Endothelial cell of umbilical vein (primary cell): ENCODE measurements at regions not wholly inside any gene's neighbourhood (a gene's known extent, or its start where the extent isn't known, plus 50 kb on each side); places are given as distances from the start of the nearest gene placed in this dataset.

Source experiments
- BruUV-seq: library from RNA; stranded (reverse); fragments of 400-500 nt; replicated peaks from 2 replicates; lab custom pipeline; 2021; lab: Mats Ljungman, UMichigan
- CTCF ChIA-PET: fragments of 300-600, 350-600 bp; sonication (Branson Sonifier 250); formaldehyde crosslinking; loops from one replicate; lab custom pipeline; 2021; ENCODE audit warnings: antibody characterized with exemption, inconsistent platforms; lab: Charles Lee
- POLR2A ChIA-PET: fragments of 300-600, 350-600 bp; sonication (Branson Sonifier 250); formaldehyde crosslinking; loops from one replicate; lab custom pipeline; 2021; ENCODE audit warnings: antibody characterized with exemption, inconsistent platforms; lab: Charles Lee
- DNase-seq: peaks from one replicate; pipeline ENCODE4 v3.0.0-alpha.2; 2011; ENCODE audit warnings: low read depth, low spot score
- FAIRE-seq: peaks from 2 replicates; lab custom pipeline; 2011; peaks lifted over from hg19 to GRCh38; lab: Jason Lieb, UNC
- H2AFZ ChIP-seq: 2 replicates; pipeline ENCODE4 v1.6.0; 2012; ENCODE audit warnings: low read depth, low read length, control low read depth, inconsistent platforms
- H3K27ac ChIP-seq: 2 replicates; pipeline ENCODE4 v1.5.1; 2011; ENCODE audit warnings: low read depth, mild to moderate bottlenecking, control low read depth, low read length, moderate library complexity; ENCODE audit not compliant: insufficient read depth
- H3K27me3 ChIP-seq, 2 experiments: 2 replicates each; pipeline versions ENCODE4 v1.6.0 to v1.6.1; 2011; ENCODE audit warnings: low read length in 2 of 2, mixed read lengths in 1 of 2; ENCODE audit not compliant: control insufficient read depth in 2 of 2, insufficient read depth in 2 of 2
- H3K36me3 ChIP-seq, 2 experiments: 2 replicates in 1 of 2; 3 replicates in 1 of 2; pipeline ENCODE4 v1.5.1; 2011; ENCODE audit warnings: low read length in 2 of 2, mild to moderate bottlenecking in 1 of 2, moderate library complexity in 1 of 2; ENCODE audit not compliant: control insufficient read depth in 2 of 2, insufficient read depth in 2 of 2; ENCODE audit errors: extremely low read depth in 1 of 2
- H3K4me1 ChIP-seq: 3 replicates; pipeline ENCODE4 v1.5.1; 2011; ENCODE audit warnings: mild to moderate bottlenecking, low read length; ENCODE audit not compliant: control insufficient read depth, insufficient read depth; ENCODE audit errors: extremely low read depth
- H3K4me2 ChIP-seq: 2 replicates; pipeline ENCODE4 v1.6.1; 2011; ENCODE audit warnings: low read length, control low read depth, mixed read lengths; ENCODE audit not compliant: insufficient read depth
- H3K4me3 ChIP-seq, 3 experiments: fragments of 200-600 bp in 1 of 3; sonication (generic), shearing (Covaris generic) in 1 of 3; replicated peaks in 1 of 3; 2 replicates each; pipeline ENCODE4 v1.5.1; 2011 to 2016; ENCODE audit warnings: control low read depth in 3 of 3, low read length in 3 of 3, mild to moderate bottlenecking in 2 of 3, inconsistent platforms in 1 of 3, low read depth in 1 of 3, moderate library complexity in 1 of 3; ENCODE audit not compliant: insufficient read depth in 1 of 3
- H3K79me2 ChIP-seq: 2 replicates; pipeline ENCODE4 v1.6.0; 2012; ENCODE audit warnings: low read length, inconsistent platforms; ENCODE audit not compliant: control insufficient read depth, insufficient read depth
- H3K9ac ChIP-seq: replicated peaks from 2 replicates; pipeline ENCODE3; 2011; ENCODE audit warnings: low read length, control low read depth; ENCODE audit not compliant: insufficient read depth; ENCODE audit errors: extremely low read depth
- H3K9me1 ChIP-seq: replicated peaks from 3 replicates; pipeline ENCODE4 v1.6.0; 2011; ENCODE audit warnings: mild to moderate bottlenecking, low read length; ENCODE audit not compliant: control insufficient read depth, insufficient read depth; ENCODE audit errors: extremely low read depth
- H3K9me3 ChIP-seq: replicated peaks from 2 replicates; pipeline ENCODE4 v1.5.1; 2012; ENCODE audit warnings: low read length, inconsistent platforms; ENCODE audit not compliant: control insufficient read depth, insufficient read depth
- H4K20me1 ChIP-seq: replicated peaks from 2 replicates; pipeline ENCODE3; 2011; ENCODE audit warnings: mild to moderate bottlenecking, low read length; ENCODE audit not compliant: control insufficient read depth, insufficient read depth; ENCODE audit errors: extremely low read depth
- CTCF ChIP-seq, 2 donors: IDR thresholded peaks; 1 replicate in 1 of 2; 2 replicates in 1 of 2; pipeline ENCODE4 v1.5.1; 2011; ENCODE audit warnings: low read length in 2 of 2, mild to moderate bottlenecking in 2 of 2, moderate library complexity in 2 of 2, control low read depth in 1 of 2, inconsistent platforms in 1 of 2, low read depth in 1 of 2; ENCODE audit not compliant: insufficient read depth in 1 of 2; ENCODE audit errors: extremely low read depth in 1 of 2
- EZH2 ChIP-seq: IDR thresholded peaks from 2 replicates; pipeline ENCODE4 v1.6.1; 2012; ENCODE audit warnings: borderline replicate concordance, low read depth, mild to moderate bottlenecking, moderate library complexity, low read length, inconsistent platforms; ENCODE audit not compliant: severe bottlenecking
- GATA2 ChIP-seq: IDR thresholded peaks from 2 replicates; pipeline ENCODE4 v1.7.0; 2011; ENCODE audit warnings: low read depth, mild to moderate bottlenecking, moderate library complexity, mixed read lengths, low read length; ENCODE audit not compliant: insufficient read length, insufficient read depth
- MAX ChIP-seq: IDR thresholded peaks from 2 replicates; pipeline ENCODE4 v1.6.1; 2011; ENCODE audit not compliant: insufficient read depth, insufficient read length
- MYC ChIP-seq: IDR thresholded peaks from one replicate; pipeline ENCODE4 v1.6.1; 2011; ENCODE audit warnings: mild to moderate bottlenecking, low read depth, low read length
- POLR2A ChIP-seq: IDR thresholded peaks from 2 replicates; pipeline ENCODE4 v1.6.1; 2012; ENCODE audit warnings: low read depth, mild to moderate bottlenecking, control low read depth, low read length
- dilution Hi-C: fragments of 300-500 bp; cut with MboI; formaldehyde crosslinking; loops from one replicate; pipeline ENCODE4 v1.15.0; 2019; ENCODE audit warnings: low sequenced_read_pairs; ENCODE audit not compliant: extremely low pct_ligation_motif_present
- intact Hi-C: fragments of 100-400 bp; cut with micrococcal nuclease; formaldehyde crosslinking; loops from one replicate; pipeline ENCODE4 v1.10.0; 2022

DNA sequence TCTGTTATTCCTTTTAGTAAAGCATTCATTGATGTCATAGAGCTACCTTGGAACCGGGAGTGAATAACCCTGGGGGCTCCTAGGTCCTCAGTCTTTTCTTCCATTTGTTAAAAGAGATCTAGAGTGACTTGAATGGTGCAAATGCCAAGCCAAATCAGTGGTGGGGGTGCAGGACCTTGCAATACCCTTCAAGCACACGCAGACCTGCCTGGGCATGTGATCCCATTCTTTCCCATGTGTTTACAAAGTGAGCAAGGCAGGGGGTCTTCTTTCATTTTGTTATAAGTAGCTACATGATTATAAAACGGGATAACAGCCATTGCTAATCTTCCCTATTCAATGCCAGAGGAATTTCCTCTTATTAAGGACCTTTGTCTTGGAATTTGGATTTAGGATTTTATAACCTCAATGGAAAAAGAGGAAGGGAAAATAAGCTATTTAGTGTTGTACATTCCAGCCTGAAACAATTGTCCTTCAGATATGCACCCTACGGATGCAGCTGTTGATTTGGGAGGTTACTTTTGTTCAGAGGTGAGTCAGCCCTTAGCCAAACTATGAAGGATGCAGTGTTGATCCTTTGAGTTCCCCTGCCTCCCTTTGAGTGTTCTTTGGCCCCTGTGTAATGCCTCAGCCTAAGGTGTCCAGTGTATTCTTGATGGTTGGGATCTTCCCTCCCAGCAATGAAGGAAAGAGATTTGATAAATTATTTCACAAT is 623.8 kb upstream of the HTR2C start:
- POLR2A ChIA-PET: no interaction called here
- Histone ChIP-seq H3K9me1 (no peaks in the 10 kb centered on the region), H3K9me3 (no peaks in the 10 kb centered on the region), H2AFZ (no peak overlapping the region), H3K4me1 (no peaks in the 10 kb centered on the region), H3K79me2 (no peaks in the 10 kb centered on the region), H3K4me2 (no peak overlapping the region), H3K36me3 (no peaks in the 10 kb centered on the region), H3K9ac (no peak overlapping the region), H4K20me1 (no peaks in the 10 kb centered on the region), H3K27me3 (no peaks in the 10 kb centered on the region), H3K4me3 (no peak overlapping the region), H3K27ac (no peak overlapping the region)
- no peak for TF ChIP-seq CTCF (IDR thresholded peaks at IDR 0.05; ENCODE audit: extremely low read depth in 1 of 2, insufficient read depth in 1 of 2, low read depth in 1 of 2, low read length in 2 of 2)
- no peak for TF ChIP-seq MYC
- no peak for TF ChIP-seq MAX
- no peak for TF ChIP-seq GATA2
- no peak for TF ChIP-seq POLR2A
- no peak for TF ChIP-seq EZH2
- dilution Hi-C loops (no loop called here), intact Hi-C loops (no loop called here)
- FAIRE-seq (no peak), DNase-seq (no peak)
- CTCF ChIA-PET: no interaction called here
- no TSS peak for BruUV-seq
